ENCODE measurements at regions not wholly inside any gene's neighbourhood (a gene's known extent, or its start where the extent isn't known, plus 50 kb on each side); places are given as distances from the start of the nearest gene placed in this dataset.
"Not testable (repeated sequence)": the region's sequence is repeated elsewhere in the genome, so short reads cannot be mapped to it uniquely, and the experiment has no call there.

DNA sequence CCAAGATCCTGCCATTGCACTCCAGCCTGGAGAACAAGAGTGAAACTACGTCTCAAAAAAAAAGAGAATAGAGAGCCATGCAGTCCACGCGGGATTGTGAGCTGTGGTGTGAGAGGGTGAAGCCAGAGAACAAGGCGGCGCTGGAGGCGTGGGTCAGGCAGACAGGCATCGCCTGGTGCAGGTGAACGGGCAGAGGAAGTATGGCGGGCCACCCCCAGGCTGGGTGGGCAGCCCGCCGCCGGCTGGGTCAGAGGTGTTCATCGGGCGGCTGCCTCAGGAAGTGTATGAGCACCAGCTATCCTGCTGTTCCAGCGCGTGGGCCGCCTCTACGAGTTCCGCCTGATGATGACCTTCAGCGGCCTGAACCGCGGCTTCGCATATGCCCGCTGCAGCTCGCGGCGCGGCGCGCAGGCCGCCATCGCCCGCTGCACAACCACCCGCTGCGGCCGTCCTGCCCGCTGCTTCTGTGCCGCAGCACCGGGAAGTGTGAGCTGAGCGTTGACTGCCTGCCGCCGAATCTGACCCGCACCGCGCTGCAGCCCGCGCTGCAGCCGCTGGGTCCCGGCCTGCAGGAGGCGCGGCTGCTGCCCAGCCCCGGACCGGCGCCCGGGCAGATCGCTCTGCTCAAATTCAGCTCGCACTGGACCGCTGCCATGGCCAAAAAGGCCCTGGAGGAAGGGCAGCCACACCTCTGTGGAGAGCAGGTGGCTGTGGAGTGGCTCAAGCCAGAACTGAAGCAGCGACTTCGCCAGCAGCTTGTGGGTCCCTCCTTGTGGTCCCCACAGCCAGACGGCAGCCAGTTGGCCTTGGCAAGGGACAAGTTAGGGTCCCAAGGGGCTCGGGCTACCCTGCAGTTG lies 95.5 kb upstream of the PLEKHM1 start (continued):
- TF ChIP-seq, protein P1, sequence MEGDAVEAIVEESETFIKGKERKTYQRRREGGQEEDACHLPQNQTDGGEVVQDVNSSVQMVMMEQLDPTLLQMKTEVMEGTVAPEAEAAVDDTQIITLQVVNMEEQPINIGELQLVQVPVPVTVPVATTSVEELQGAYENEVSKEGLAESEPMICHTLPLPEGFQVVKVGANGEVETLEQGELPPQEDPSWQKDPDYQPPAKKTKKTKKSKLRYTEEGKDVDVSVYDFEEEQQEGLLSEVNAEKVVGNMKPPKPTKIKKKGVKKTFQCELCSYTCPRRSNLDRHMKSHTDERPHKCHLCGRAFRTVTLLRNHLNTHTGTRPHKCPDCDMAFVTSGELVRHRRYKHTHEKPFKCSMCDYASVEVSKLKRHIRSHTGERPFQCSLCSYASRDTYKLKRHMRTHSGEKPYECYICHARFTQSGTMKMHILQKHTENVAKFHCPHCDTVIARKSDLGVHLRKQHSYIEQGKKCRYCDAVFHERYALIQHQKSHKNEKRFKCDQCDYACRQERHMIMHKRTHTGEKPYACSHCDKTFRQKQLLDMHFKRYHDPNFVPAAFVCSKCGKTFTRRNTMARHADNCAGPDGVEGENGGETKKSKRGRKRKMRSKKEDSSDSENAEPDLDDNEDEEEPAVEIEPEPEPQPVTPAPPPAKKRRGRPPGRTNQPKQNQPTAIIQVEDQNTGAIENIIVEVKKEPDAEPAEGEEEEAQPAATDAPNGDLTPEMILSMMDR (tag by site-specific recombination; IDR thresholded peaks at IDR 0.05) = peak; percentile 13; the same call in 1 of the 2 replicates
- TF ChIP-seq YY2 (tag by site-specific recombination; IDR thresholded peaks at IDR 0.05) = peak; percentile 12; the same call in 1 of the 2 replicates
- peak; percentile 37; the same call in 1 of the 2 replicates for TF ChIP-seq ZNF596 (tag by site-specific recombination; IDR thresholded peaks at IDR 0.05)
- peak; percentile 53; the same call in 1 of the 2 replicates for TF ChIP-seq YY1 (tag by site-specific recombination; IDR thresholded peaks at IDR 0.05)
- TF ChIP-seq, protein P2, sequence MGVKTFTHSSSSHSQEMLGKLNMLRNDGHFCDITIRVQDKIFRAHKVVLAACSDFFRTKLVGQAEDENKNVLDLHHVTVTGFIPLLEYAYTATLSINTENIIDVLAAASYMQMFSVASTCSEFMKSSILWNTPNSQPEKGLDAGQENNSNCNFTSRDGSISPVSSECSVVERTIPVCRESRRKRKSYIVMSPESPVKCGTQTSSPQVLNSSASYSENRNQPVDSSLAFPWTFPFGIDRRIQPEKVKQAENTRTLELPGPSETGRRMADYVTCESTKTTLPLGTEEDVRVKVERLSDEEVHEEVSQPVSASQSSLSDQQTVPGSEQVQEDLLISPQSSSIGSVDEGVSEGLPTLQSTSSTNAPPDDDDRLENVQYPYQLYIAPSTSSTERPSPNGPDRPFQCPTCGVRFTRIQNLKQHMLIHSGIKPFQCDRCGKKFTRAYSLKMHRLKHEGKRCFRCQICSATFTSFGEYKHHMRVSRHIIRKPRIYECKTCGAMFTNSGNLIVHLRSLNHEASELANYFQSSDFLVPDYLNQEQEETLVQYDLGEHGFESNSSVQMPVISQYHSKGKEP (tag by site-specific recombination; IDR thresholded peaks at IDR 0.05) = peak; percentile 94; the same call in 1 of the 2 replicates
- TF ChIP-seq ZNF501 (tag by site-specific recombination; IDR thresholded peaks at IDR 0.05) = 0 out of 2 replicates have a peak, but pooled peaks have one; percentile 36
- TF ChIP-seq ZNF341 (tag by site-specific recombination; IDR thresholded peaks at IDR 0.05; ENCODE audit: low read depth) = peak; percentile 21; the same call in 1 of the 2 replicates
- TF ChIP-seq ZNF660 (tag by site-specific recombination; IDR thresholded peaks at IDR 0.05) = peak; percentile 52; the same call in 1 of the 2 replicates
- TF ChIP-seq, protein P3, sequence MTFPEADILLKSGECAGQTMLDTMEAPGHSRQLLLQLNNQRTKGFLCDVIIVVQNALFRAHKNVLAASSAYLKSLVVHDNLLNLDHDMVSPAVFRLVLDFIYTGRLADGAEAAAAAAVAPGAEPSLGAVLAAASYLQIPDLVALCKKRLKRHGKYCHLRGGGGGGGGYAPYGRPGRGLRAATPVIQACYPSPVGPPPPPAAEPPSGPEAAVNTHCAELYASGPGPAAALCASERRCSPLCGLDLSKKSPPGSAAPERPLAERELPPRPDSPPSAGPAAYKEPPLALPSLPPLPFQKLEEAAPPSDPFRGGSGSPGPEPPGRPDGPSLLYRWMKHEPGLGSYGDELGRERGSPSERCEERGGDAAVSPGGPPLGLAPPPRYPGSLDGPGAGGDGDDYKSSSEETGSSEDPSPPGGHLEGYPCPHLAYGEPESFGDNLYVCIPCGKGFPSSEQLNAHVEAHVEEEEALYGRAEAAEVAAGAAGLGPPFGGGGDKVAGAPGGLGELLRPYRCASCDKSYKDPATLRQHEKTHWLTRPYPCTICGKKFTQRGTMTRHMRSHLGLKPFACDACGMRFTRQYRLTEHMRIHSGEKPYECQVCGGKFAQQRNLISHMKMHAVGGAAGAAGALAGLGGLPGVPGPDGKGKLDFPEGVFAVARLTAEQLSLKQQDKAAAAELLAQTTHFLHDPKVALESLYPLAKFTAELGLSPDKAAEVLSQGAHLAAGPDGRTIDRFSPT (tag by site-specific recombination; IDR thresholded peaks at IDR 0.05) = peak; percentile 60
- TF ChIP-seq SP2 (tag by site-specific recombination; IDR thresholded peaks at IDR 0.05) = peak; percentile 26; the same call in 1 of the 2 replicates
- peak; percentile 77 for TF ChIP-seq EGR2 (tag by site-specific recombination; IDR thresholded peaks at IDR 0.05; ENCODE audit: low read depth)
- TF ChIP-seq ZNF600 (tag by site-specific recombination; IDR thresholded peaks at IDR 0.05) = peak; percentile 30; the same call in 1 of the 2 replicates

DNA sequence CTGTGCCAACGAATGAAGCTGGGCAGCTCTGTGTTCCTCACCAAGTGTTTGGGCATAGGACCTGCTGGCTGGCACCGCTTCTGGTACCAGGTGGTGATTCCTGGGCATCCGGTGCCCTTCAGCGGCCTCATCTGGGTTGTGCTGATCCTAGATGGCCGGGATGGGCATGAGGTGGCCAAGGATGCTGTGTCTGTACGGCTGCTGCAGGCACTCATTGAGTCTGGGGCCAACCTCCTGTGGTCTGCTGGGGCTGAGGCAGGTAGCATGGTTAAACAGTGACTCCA lies 96.1 kb upstream of the PLEKHM1 start:
- H3K4me1 ChIP-seq (ENCODE audit: control insufficient read depth, insufficient read depth, low read length); H3K4me3 ChIP-seq (ENCODE audit: low read depth, low read length); POLR2A ChIA-PET; H3K27ac ChIP-seq (ENCODE audit: extremely low read depth, low read depth, low read length); H3K9me3 ChIP-seq (ENCODE audit: control insufficient read depth, insufficient read depth, low read depth, low read length): not testable (repeated sequence)
- peaks cover 9 to 11% of the 10 kb centered on the region in 2 experiments; a peak in 2 of 3 replicates for H3K36me3 ChIP-seq (ENCODE audit: control insufficient read depth in 2 of 2, insufficient read depth in 1 of 2, low read length in 2 of 2)
- CTCF ChIA-PET = interaction anchor here (0.5 to 1.0 kb wide), 2 partner anchors 481 to 682 kb away, joined by 3 read pairs; no protein-coding TSS in a partner anchor
- TF ChIP-seq, protein P3 (tag by site-specific recombination; IDR thresholded peaks at IDR 0.05) = 0 out of 2 replicates have a peak, but pooled peaks have one; percentile 15

DNA sequence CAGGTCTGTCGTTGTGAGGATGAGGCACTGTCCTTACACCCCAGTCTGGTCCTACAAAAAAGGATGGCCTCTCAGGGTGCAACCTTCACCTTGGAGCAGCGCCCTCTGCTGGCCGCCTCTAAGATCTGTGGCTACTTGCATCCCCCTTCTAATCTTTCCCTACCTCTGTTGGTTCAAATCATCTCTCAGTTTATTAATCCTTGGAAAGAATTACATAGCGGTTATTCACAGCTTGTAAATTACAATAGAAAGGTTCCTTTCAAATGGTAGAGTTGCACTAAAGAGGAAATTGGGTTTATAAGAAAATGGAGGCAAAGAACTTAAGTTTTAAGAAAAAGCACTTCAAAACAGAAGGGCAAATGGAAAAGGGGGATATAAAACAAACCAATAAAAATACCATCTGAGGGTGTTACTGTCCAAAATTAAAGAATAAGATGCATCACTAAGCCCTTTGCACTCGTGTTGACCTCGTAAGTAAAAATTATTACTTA lies 102.0 kb upstream of the PLEKHM1 start:
- H3K4me3 ChIP-seq (ENCODE audit: low read depth, low read length); H3K4me1 ChIP-seq (ENCODE audit: control insufficient read depth, insufficient read depth, low read length); H3K36me3 ChIP-seq (ENCODE audit: control insufficient read depth in 2 of 2, insufficient read depth in 1 of 2, low read length in 2 of 2); POLR2A ChIA-PET; H3K9me3 ChIP-seq (ENCODE audit: control insufficient read depth, insufficient read depth, low read depth, low read length); H3K27ac ChIP-seq (ENCODE audit: extremely low read depth, low read depth, low read length): not testable (repeated sequence)
- CTCF ChIA-PET = interaction anchor here (0.7 to 2.4 kb wide), 6 partner anchors 14 to 563 kb away, joined by 3 to 16 read pairs (median 4); no protein-coding TSS in a partner anchor
- TF ChIP-seq ZNF654 (tag by site-specific recombination; IDR thresholded peaks at IDR 0.05; ENCODE audit: low read depth) (peak; percentile 48), ZNF2 (tag by site-specific recombination; IDR thresholded peaks at IDR 0.05) (0 out of 2 replicates have a peak, but pooled peaks have one; percentile 29), ZEB2 (tag by site-specific recombination; IDR thresholded peaks at IDR 0.05) (0 out of 2 replicates have a peak, but pooled peaks have one; percentile 33)
- TF ChIP-seq, protein P1 (tag by site-specific recombination; IDR thresholded peaks at IDR 0.05) = 0 out of 2 replicates have a peak, but pooled peaks have one; percentile 41

DNA sequence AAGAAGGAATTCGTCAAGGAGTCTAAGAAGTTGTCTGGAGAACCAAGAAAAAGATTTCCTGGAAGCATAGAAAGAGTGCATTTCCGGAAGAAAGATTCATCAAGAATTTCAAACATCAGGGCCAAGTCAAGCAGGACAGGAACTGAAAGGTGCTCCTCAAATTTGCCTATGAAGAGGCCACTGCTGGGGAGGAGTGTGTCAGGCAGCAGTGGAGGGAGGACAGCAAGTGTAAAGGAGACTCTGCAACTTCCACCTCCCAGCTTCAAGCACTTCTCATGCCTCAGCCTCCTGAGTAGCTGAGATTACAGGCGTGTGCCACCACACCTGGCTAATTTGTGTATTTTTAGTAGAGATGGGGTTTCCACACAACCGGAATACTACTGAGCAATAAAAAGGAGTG lies 105.8 kb upstream of the PLEKHM1 start:
- H3K36me3 ChIP-seq (ENCODE audit: control insufficient read depth in 2 of 2, insufficient read depth in 1 of 2, low read length in 2 of 2); CTCF ChIA-PET; POLR2A ChIA-PET; H3K9me3 ChIP-seq (ENCODE audit: control insufficient read depth, insufficient read depth, low read depth, low read length); H3K4me1 ChIP-seq (ENCODE audit: control insufficient read depth, insufficient read depth, low read length); H3K27ac ChIP-seq (ENCODE audit: extremely low read depth, low read depth, low read length); H3K4me3 ChIP-seq (ENCODE audit: low read depth, low read length): not testable (repeated sequence)

Measured in HEK293 (cell line).